AG08395 (cell line): ENCODE measurements at regions not wholly inside any gene's neighbourhood (a gene's known extent, or its start where the extent isn't known, plus 50 kb on each side); places are given as distances from the start of the nearest gene placed in this dataset.
"Not testable (repeated sequence)": the region's sequence is repeated elsewhere in the genome, so short reads cannot be mapped to it uniquely, and the experiment has no call there.

ENCODE experiments used
- DNase-seq: peaks from one replicate; pipeline ENCODE4 v3.0.0; 2012; ENCODE audit warnings: mixed read lengths, low spot score

- DNase-seq, result no peak
These were observed 265.7 kb downstream of the FAM170A start for GRCh38 chr5:119895066-119895465.

DNA sequence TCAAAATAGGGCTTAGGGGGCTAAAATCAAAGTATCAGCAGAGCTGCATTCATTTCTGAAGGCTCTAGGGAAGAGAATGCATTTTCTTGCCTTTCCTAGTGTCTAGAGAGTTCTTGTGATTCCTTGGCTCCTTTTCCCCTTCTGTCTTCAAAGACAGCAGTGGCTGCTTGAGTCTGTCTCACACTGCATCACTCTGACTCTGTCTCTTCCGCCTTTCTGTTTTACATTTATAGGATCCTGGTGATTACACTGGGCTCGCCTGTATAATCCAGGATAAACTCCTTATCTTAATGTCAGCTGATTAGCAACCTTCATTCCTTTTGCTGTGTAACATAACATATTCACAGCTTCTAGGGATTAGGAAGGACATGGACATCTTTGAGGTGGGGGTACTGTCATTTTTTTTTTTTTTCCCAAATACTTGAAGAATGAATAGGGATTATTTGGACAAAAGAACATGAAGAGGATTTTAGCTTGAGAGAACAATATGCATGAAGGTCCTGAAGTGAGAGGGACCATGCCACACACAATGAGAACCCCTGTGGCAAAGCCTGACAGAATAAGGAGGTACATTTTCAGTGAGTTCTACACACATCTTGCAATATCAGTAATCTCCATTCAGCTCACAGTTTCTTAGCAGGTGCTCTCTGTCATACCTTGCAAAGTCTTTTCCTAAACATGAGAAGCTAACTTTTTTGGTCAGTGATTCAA, 267.6 kb downstream of the FAM170A start:
- no peak for DNase-seq

GRCh38 chr5:119897537-119898370, 268.4 kb downstream of the FAM170A start:
- DNase-seq, result no peak

DNA sequence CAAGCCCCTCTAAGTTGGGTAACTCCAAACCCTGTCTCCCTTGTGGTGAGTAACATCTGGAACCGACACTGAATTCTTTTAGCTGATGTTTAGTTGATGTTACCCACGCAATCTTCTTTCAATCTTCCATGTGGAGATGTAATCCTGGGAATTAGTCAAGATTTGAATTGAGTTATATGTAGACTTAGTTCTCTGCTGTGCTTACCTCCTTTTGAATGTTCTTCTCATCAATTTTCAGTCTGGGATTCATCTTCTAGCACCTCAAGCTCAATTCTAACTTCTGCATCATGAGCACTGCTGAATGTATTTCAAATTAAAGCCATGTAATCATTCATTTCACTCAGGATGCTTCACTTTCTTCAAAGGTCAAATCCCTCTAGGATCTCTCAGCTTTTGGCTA, 270.6 kb downstream of the FAM170A start:
- no peak for DNase-seq

DNA sequence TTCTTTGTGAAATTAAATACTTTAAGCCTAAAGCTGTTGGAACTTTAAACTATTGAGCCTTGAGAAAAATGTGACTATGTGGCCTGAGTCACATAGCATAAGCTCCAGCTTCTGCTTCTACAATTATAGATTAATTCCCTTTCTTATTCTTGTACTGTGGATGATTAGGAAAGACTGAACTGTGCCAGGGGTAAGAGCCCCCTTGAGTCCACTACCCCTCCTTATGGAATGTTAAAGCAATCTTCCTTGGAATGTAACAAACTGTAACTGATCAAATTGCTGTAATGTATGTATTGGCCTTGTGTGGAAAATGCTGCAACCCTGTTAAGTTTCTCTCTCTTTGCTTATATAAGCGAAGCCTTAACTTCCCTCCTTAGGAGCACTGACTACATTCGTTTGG, 273.2 kb downstream of the FAM170A start:
- no peak for DNase-seq

DNA sequence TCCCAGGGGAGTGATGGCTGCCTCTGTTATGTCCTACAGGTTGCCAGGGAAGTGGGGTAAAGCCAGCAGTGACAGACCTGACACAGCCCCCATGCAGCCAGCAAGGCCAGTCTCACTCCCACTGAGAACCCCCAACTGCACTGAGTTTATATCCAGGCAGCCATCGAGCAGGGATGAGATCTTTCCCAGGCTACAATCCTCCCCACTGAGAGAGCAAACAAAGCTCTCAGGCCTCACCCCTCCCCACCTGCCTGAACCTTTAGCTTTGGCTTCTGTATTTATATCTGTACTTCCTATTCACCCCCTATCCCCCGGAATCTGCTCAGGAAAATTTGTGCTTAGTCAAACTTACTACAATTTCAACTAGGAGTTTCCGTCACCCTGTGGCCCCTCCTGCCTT, 284.1 kb downstream of the FAM170A start:
- DNase-seq, result no peak

DNA sequence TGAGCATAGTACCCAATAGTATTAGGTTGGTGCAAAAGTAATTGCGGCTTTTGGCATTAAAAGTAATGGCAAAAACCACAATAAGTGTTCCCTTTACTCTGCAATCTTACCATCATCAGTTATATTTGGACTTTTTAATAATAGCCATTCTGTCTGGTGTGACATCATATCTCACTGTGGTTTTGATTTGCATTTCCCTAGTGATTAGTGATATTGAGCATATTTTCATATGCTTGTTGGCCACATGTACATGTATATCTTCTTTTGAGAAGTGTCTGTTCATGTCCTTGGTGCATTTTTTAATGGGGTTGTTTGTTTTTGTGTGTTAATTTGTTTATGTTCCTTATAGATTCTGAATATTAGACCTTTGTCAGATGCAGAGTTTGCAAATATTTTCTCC, 289.9 kb downstream of the FAM170A start:
- no peak for DNase-seq

- no peak for DNase-seq
These were observed 296.9 kb downstream of the FAM170A start for GRCh38 chr5:119926301-119926700.

- DNase-seq, result no peak
These were observed 299.6 kb downstream of the FAM170A start for GRCh38 chr5:119928974-119929373.

DNA sequence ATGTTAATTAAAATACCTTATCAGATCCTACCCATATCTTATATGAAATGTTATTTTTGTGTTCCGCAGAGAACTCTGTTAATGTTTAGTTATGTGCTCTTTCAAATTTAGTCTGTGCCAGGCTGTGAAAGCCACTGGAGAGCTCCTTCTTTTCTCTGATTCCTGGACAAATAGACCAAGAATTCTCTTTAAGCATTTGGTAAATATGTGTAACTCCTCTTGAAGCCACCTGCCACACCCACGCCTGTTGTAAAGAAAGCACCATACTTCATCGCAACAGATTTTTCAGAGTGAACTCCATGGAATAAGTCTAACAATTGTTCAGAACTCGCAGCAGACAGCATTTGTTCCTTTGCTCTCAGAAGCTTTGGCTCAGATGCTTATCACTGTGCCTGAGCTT, 301.1 kb downstream of the FAM170A start:
- no peak for DNase-seq

GRCh38 chr5:119943148-119943547, 313.8 kb downstream of the FAM170A start:
- DNase-seq, result peak; percentile 34

DNA sequence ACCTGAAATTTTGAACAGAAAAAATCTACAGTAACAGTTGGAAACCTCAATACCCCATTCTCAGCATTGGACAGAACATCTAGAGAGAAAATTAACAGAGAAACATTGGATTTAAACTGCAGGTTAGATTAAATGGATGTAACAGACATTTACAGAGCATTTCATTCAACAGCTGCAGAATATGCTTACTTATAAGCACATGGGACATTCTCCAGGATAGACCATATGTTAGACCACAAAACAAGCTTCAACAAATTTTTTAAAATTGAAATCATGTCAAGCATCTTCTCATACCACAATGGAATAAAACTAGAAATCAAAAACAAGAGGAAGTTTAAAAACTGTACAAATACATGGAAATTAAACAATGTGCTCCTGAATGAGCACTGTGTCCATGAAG, 316.3 kb downstream of the FAM170A start:
- DNase-seq, result no peak

DNA sequence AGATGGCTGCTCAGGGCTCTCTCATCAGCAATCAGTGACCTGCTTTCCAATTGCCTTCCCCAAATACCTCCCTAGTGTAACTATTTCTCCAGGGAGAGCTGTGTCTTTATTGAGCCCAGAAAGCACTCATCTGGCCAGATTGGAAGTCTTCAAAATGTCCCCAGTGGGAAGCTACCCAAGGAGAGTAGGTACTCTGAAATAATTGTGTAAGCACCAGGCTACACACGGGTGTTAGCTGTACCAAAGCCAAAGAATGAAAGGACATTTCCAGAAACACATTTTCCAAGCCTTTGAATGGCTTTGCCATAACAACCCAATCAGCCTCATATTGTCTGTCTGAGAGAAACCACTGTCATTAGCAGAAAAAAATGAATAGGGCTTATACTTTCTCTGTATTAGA, 318.8 kb downstream of the FAM170A start:
- DNase-seq, result no peak

DNA sequence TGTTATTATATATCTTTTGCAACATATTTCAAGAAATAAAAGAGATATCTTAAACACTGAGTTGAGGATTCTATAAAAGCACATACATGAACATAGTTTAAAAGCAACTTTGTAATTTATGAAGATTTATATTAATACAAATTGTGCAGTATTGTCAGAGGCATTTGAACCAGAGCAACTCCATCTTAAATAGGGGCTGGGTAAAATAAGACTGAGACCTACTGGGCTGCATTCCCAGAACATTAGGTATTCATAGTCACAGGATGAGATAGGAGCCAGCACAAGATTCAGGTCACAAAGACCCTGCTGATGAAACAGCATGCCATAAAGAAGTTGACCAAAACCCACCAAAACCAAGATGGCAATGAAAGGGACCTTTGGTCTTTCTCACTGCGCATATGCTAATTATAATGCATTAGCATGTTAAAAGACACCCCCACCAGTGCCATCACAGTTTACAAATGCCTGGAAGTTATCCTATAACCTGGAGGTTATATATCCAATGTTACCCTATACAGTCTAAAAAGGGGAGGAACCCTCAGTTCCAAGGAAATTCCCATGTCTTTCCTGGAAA, 320.2 kb downstream of the FAM170A start:
- no peak for DNase-seq

DNA sequence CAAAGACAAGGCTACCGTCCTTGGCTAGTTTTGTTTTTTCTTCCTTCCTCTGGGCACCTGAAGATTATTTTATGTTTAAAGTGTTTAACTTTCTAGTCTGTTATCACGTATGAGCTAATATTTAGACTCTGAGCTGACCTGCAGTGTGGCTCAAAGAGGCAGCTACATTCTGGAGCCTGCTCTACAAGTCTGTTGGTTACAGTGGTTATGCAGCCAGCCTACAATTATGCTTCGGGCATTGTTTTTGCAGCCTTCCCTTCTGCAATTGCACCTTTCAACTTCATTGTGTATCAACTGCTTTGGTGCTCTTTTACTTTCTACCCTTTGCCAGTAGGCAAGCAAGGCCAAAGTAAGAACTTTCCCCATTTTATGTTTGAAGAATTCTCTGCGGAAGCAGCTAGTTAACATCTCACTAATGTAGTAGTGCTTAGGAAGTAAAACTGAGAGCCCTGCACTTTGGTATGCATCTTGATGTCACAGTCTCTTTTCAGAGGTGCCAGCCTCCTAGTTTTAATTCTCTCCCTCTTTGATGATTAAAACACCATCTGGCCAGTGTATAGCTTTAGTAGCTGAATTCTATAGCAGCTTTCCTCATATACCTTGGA, 322.1 kb downstream of the FAM170A start:
- no peak for DNase-seq

DNA sequence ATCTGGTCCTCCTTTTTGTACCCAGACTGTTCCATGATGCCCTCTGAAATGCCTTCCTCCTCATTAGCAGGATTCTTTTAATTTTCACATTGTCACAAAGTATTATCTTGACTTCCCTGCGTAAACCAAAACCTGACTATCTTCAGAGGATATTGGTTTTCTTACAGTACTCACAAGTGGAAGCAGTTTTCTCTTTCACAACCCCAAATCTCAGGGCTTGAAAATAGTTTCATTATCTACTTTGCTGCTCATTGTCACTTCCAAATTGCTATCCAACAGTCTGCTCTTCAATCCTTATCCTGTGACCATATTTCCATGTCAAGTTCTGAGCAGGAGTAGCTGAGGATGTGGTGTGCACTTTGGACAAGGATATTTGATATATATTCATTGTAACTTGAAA, 324.1 kb downstream of the FAM170A start:
- no peak for DNase-seq

DNA sequence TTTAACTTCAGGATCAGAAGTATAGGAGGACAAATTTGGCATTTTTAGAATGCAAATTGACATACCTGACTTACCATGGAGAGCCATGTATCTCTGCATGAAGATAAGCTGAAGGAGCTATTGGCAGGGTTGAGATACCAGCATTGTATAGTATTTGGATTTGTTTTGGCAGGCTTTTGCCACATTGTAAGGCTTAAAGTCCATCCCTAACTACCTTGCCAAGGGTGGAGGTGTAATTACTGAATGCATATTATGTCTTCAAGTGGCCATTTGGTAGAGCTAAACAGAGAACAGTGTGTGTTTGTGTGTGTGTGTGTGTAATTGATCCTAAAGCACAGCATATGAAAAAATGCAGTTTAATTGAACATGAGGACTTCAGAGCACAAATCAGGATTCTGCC, 324.7 kb downstream of the FAM170A start:
- no peak for DNase-seq

- DNase-seq, result no peak
These were observed 332.6 kb downstream of the FAM170A start for GRCh38 chr5:119961993-119962392.

GRCh38 chr5:119966028-119966427, 336.7 kb downstream of the FAM170A start:
- DNase-seq, result peak; percentile 4

DNA sequence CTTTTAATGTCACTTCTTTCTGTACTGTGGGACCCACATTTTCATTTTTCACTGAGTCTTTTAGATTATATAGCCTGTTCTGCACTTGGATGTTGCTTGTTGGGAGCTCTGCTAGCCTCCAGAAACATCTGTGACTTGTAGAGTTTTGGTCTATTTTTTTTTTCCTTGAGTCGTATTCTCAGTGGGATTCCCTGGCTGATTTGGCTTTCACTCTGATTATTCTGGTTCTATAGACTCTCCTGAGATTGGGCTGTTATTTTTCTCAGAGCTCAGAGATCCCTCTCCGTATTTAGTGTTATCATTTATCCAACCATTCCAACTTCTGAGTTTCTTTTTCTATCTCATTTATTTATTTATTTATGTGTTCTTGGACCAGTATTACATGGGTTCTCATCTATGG, 339.3 kb downstream of the FAM170A start:
- DNase-seq, result no peak

- DNase-seq, result not testable (repeated sequence)
These were observed 357.7 kb downstream of the FAM170A start for GRCh38 chr5:119987077-119987476.

GRCh38 chr5:119991625-119992024, 362.3 kb downstream of the FAM170A start:
- DNase-seq, result no peak

DNA sequence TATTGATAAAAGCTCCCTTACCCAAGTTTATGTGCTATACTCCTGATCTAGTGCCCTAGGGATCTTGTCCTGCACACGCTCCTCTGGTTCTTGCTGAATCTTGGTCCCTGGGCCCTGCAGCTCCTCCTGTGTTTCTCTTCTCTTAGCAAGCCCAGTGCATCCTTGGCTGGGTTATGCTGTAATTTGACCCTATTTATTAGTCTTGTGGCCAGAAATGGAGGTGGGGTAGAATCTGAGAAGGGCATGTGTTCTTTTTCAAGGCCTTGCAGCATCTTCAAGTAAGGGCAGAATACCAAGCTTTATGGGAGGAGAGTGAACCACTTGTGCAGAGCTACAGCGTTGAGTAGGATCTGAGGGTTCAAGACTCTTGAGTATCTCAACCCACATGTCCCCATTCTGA, 366.8 kb downstream of the FAM170A start:
- DNase-seq, result no peak
